ENCODE measurements at regions not wholly inside any gene's neighbourhood (a gene's known extent, or its start where the extent isn't known, plus 50 kb on each side); places are given as distances from the start of the nearest gene placed in this dataset.

GRCh38 chr15:38652183-38652794 is 87.7 kb upstream of the RASGRP1 start:
- TF ChIP-seq CTCF (IDR thresholded peaks at IDR 0.05), result no peak
- no peak for TF ChIP-seq POLR2AphosphoS5 (IDR thresholded peaks at IDR 0.05; ENCODE audit: insufficient read depth in 1 of 2, low read depth in 1 of 2)

Data from vagina (tissue), 2 donors.